Activated CD4-positive, alpha-beta T cell treated with anti-CD3 and anti-CD28 coated beads, Interleukin-2, amount 50 U/mL, for 16 hours (primary cell): ENCODE measurements at regions not wholly inside any gene's neighbourhood (a gene's known extent, or its start where the extent isn't known, plus 50 kb on each side); places are given as distances from the start of the nearest gene placed in this dataset.
A peak's percentile ranks its signal among the peaks of the same experiment; 100 is the strongest.
"Not testable (repeated sequence)": the region's sequence is repeated elsewhere in the genome, so short reads cannot be mapped to it uniquely, and the experiment has no call there.

Source experiments
- DNase-seq: peaks from one replicate; pipeline ENCODE4 v3.0.0-alpha.2; 2020

- no peak for DNase-seq
Measured at GRCh38 chr17:74126179-74126900, 77.1 kb upstream of the RPL38 start.

- DNase-seq: no peak
Measured at GRCh38 chr17:74126959-74127358, 76.5 kb upstream of the RPL38 start.

GRCh38 chr17:74128456-74129211 lies 74.8 kb upstream of the RPL38 start:
- DNase-seq: no peak

- not testable (repeated sequence) for DNase-seq
Measured at GRCh38 chr17:74129800-74130199, 73.7 kb upstream of the RPL38 start.

GRCh38 chr17:74130276-74130675 lies 73.2 kb upstream of the RPL38 start:
- DNase-seq: no peak

- DNase-seq: no peak
Measured at GRCh38 chr17:74130841-74131240, 72.6 kb upstream of the RPL38 start.

- DNase-seq: no peak
Measured at GRCh38 chr17:74132354-74132753, 71.1 kb upstream of the RPL38 start.

GRCh38 chr17:74133740-74134139 lies 69.7 kb upstream of the RPL38 start:
- DNase-seq: no peak

GRCh38 chr17:74134234-74134633 lies 69.2 kb upstream of the RPL38 start:
- DNase-seq: not testable (repeated sequence)

GRCh38 chr17:74134991-74135390 lies 68.5 kb upstream of the RPL38 start:
- DNase-seq: no peak

GRCh38 chr17:74135391-74136167 lies 67.9 kb upstream of the RPL38 start:
- DNase-seq: no peak

- no peak for DNase-seq
Measured at GRCh38 chr17:74137416-74137815, 66.1 kb upstream of the RPL38 start.

GRCh38 chr17:74139120-74139519 lies 64.4 kb upstream of the RPL38 start:
- DNase-seq: no peak

- DNase-seq: peak; percentile 3
Measured at GRCh38 chr17:74140282-74140681, 63.2 kb upstream of the RPL38 start.

- DNase-seq: no peak
Measured at GRCh38 chr17:74141612-74142011, 61.9 kb upstream of the RPL38 start.

GRCh38 chr17:74143318-74143717 lies 60.2 kb upstream of the RPL38 start:
- not testable (repeated sequence) for DNase-seq

- DNase-seq: no peak
Measured at GRCh38 chr17:74145756-74146155, 57.7 kb upstream of the RPL38 start.

- no peak for DNase-seq
Measured at GRCh38 chr17:74146196-74146595, 57.3 kb upstream of the RPL38 start.

GRCh38 chr17:74147056-74147835 lies 56.2 kb upstream of the RPL38 start:
- no peak for DNase-seq

- DNase-seq: no peak
Measured at GRCh38 chr17:74147966-74148365, 55.5 kb upstream of the RPL38 start.

GRCh38 chr17:74148446-74148845 lies 55.0 kb upstream of the RPL38 start:
- DNase-seq: no peak

GRCh38 chr17:74148901-74149596 lies 54.4 kb upstream of the RPL38 start:
- no peak for DNase-seq
